MM.1S (cell line): ENCODE measurements at regions not wholly inside any gene's neighbourhood (a gene's known extent, or its start where the extent isn't known, plus 50 kb on each side); places are given as distances from the start of the nearest gene placed in this dataset.

Experiments used
- DNase-seq: peaks from one replicate; pipeline ENCODE4 v3.0.0-alpha.2; 2015
- H2AFZ ChIP-seq: fragments of 300-600 bp; sonication (generic); 2 replicates; pipeline ENCODE4 v1.6.0; 2016; ENCODE audit warnings: antibody characterized with exemption, low read length
- H3F3A ChIP-seq: fragments of 300-600 bp; sonication (generic); 2 replicates; pipeline ENCODE4 v1.6.1; 2016; ENCODE audit warnings: mild to moderate bottlenecking, antibody characterized with exemption, low read length, moderate library complexity, mixed read lengths; ENCODE audit not compliant: insufficient read depth
- H3K27ac ChIP-seq: fragments of 300-600 bp; sonication (generic); 2 replicates; pipeline ENCODE4 v1.5.1; 2016; ENCODE audit warnings: mild to moderate bottlenecking, low read length
- H3K27me3 ChIP-seq: fragments of 300-600 bp; sonication (generic); replicated peaks from 2 replicates; pipeline ENCODE4 v1.6.0; 2016; ENCODE audit warnings: low read length; ENCODE audit not compliant: insufficient read depth
- H3K36me3 ChIP-seq: fragments of 300-600 bp; sonication (generic); replicated peaks from 2 replicates; pipeline ENCODE4 v1.6.1; 2016; ENCODE audit warnings: mild to moderate bottlenecking, low read length, mixed read lengths; ENCODE audit not compliant: insufficient read depth
- H3K4me1 ChIP-seq: fragments of 300-600 bp; sonication (generic); 2 replicates; pipeline ENCODE4 v1.6.1; 2016; ENCODE audit warnings: low read length, mixed read lengths
- H3K4me2 ChIP-seq: fragments of 300-600 bp; sonication (generic); 2 replicates; pipeline ENCODE4 v1.6.0; 2016; ENCODE audit warnings: low read depth, low read length
- H3K4me3 ChIP-seq: fragments of 300-600 bp; sonication (generic); 2 replicates; pipeline ENCODE4 v1.5.1; 2016; ENCODE audit warnings: low read length, mixed read lengths
- H3K79me2 ChIP-seq: fragments of 300-600 bp; sonication (generic); 2 replicates; pipeline ENCODE4 v1.6.1; 2016; ENCODE audit warnings: mixed run types, low read length, mixed read lengths
- H3K9ac ChIP-seq: fragments of 300-600 bp; sonication (generic); 2 replicates; pipeline ENCODE4 v1.6.1; 2016; ENCODE audit warnings: low read length, mixed read lengths
- H3K9me2 ChIP-seq: fragments of 300-600 bp; sonication (generic); replicated peaks from 2 replicates; pipeline ENCODE4 v1.6.1; 2016; ENCODE audit warnings: mild to moderate bottlenecking, low read length, mixed read lengths; ENCODE audit not compliant: insufficient read depth
- H3K9me3 ChIP-seq: fragments of 300-600 bp; sonication (generic); replicated peaks from 2 replicates; pipeline ENCODE4 v1.6.1; 2016; ENCODE audit warnings: mild to moderate bottlenecking, low read length, mixed read lengths; ENCODE audit not compliant: insufficient read depth
- H4K20me1 ChIP-seq: fragments of 300-600 bp; sonication (generic); 2 replicates; pipeline ENCODE4 v1.6.1; 2016; ENCODE audit warnings: mild to moderate bottlenecking, low read length, moderate library complexity, mixed read lengths; ENCODE audit not compliant: insufficient read depth
- EZH2 ChIP-seq: fragments of 300-600 bp; sonication (generic); optimal IDR thresholded peaks from 2 replicates; pipeline ENCODE3; 2017; ENCODE audit warnings: low read depth, mild to moderate bottlenecking, antibody characterized with exemption, low read length, mixed read lengths
- EZH2phosphoT487 ChIP-seq: fragments of 300-600 bp; sonication (generic); IDR thresholded peaks from 2 replicates; pipeline ENCODE4 v1.6.1; 2018; ENCODE audit warnings: antibody characterized with exemption, low read length
- TF ChIP-seq, protein P1 (sequence below): fragments of 300-600 bp; sonication (generic); IDR thresholded peaks from 2 replicates; pipeline ENCODE4 v1.5.1; 2016; ENCODE audit warnings: antibody characterized with exemption, low read length, mixed read lengths

DNA sequence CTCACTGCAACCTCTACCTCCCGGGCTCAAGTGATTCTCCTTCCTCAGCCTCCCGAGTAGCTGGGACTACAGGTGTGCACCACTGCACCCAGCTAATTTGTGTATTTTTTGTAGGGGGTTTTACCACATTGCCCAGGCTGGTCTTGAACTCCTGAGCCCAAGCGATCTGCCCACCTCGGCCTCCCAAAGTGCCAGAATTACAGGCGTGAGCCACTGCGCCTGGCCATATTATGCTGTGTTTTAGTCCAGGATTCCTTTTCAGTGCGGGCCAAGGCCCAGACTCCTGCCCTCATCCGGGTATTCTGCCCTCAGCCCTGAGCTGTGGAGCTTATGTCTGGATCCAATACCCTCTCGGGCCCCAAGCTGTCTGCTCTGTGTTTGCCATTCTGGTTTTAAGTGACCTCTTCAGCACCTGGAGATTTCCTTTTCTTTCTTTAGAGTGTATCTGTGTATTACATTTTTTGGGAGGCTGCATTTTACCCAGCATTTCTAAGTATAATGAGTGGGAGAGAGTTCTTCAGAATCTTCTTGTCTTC, 114.9 kb downstream of the BUB3 start:
- H3K9me3 ChIP-seq: no peaks in the 10 kb centered on the region
- no peaks in the 10 kb centered on the region for H3K36me3 ChIP-seq
- H3F3A ChIP-seq: no peaks in the 10 kb centered on the region
- H3K27ac ChIP-seq: no peak overlapping the region
- no peak overlapping the region for H3K9ac ChIP-seq
- H3K79me2 ChIP-seq: no peaks in the 10 kb centered on the region
- no peaks in the 10 kb centered on the region for H3K9me2 ChIP-seq
- no peak for DNase-seq
- no peaks in the 10 kb centered on the region for H3K27me3 ChIP-seq
- H4K20me1 ChIP-seq: no peaks in the 10 kb centered on the region
- H2AFZ ChIP-seq: no peak overlapping the region
- no peak overlapping the region for H3K4me3 ChIP-seq
- no peak overlapping the region for H3K4me2 ChIP-seq
- TF ChIP-seq EZH2phosphoT487: no peak
- TF ChIP-seq, protein P1, sequence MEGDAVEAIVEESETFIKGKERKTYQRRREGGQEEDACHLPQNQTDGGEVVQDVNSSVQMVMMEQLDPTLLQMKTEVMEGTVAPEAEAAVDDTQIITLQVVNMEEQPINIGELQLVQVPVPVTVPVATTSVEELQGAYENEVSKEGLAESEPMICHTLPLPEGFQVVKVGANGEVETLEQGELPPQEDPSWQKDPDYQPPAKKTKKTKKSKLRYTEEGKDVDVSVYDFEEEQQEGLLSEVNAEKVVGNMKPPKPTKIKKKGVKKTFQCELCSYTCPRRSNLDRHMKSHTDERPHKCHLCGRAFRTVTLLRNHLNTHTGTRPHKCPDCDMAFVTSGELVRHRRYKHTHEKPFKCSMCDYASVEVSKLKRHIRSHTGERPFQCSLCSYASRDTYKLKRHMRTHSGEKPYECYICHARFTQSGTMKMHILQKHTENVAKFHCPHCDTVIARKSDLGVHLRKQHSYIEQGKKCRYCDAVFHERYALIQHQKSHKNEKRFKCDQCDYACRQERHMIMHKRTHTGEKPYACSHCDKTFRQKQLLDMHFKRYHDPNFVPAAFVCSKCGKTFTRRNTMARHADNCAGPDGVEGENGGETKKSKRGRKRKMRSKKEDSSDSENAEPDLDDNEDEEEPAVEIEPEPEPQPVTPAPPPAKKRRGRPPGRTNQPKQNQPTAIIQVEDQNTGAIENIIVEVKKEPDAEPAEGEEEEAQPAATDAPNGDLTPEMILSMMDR: no peak
- no peak for TF ChIP-seq EZH2
- H3K4me1 ChIP-seq: no peaks in the 10 kb centered on the region

DNA sequence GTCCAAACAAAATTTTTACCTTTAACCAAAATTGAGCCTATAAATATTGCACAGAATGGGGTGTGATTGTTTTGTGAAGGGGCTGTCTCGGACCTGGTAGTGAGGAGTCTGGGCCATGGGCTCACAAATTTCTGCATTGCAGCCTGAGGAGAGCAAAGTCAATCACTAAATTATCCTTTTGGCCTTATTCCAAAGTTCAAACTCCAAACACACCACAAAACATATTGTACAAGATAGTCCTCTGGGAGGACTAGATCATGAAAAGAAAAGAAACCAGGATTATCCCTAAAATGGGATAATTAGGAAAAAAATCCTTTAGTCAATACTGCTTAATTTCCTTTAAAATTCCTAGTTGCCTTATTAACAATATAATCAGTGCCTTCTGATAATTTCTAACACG, 115.5 kb downstream of the BUB3 start:
- TF ChIP-seq EZH2 (no peak), EZH2phosphoT487 (no peak)
- TF ChIP-seq, protein P1: no peak
- Histone ChIP-seq H3K9me3 (no peaks in the 10 kb centered on the region), H3K27ac (no peak overlapping the region), H3K9ac (no peak overlapping the region), H4K20me1 (no peaks in the 10 kb centered on the region), H3K27me3 (no peaks in the 10 kb centered on the region), H3K9me2 (no peaks in the 10 kb centered on the region), H3K36me3 (no peaks in the 10 kb centered on the region), H2AFZ (no peak overlapping the region), H3F3A (no peaks in the 10 kb centered on the region), H3K4me3 (no peak overlapping the region), H3K4me2 (no peak overlapping the region), H3K4me1 (no peaks in the 10 kb centered on the region), H3K79me2 (no peaks in the 10 kb centered on the region)
- DNase-seq: no peak

DNA sequence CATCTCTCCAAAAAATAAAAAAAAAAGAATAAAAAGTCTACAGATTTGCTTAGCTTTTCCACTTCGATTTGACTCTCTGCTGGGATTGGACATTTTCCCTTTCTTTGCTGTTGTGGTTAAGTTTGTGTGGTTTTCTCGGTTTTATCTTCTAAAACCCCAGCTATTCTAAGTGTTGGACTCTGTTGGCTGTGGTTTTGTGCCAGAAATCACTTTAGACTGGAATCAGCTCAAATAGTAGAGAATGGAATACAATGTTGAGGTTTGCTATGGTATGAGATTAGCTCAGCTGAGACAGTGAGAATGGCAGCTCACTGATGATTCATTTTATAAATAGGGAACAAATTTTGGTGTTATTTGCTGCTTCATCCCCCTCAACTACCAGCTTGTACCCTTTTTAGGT, 116.0 kb downstream of the BUB3 start:
- Histone ChIP-seq H3K27ac (no peak overlapping the region), H3K9me2 (no peaks in the 10 kb centered on the region), H3K27me3 (no peaks in the 10 kb centered on the region), H2AFZ (no peak overlapping the region), H3K9ac (no peak overlapping the region), H3K4me2 (no peak overlapping the region), H3K36me3 (no peaks in the 10 kb centered on the region), H3K4me3 (no peak overlapping the region), H3K79me2 (no peaks in the 10 kb centered on the region), H3K9me3 (no peaks in the 10 kb centered on the region), H4K20me1 (no peaks in the 10 kb centered on the region), H3K4me1 (no peaks in the 10 kb centered on the region), H3F3A (no peaks in the 10 kb centered on the region)
- no peak for DNase-seq
- TF ChIP-seq EZH2phosphoT487 (no peak), EZH2 (no peak)
- TF ChIP-seq, protein P1: no peak

DNA sequence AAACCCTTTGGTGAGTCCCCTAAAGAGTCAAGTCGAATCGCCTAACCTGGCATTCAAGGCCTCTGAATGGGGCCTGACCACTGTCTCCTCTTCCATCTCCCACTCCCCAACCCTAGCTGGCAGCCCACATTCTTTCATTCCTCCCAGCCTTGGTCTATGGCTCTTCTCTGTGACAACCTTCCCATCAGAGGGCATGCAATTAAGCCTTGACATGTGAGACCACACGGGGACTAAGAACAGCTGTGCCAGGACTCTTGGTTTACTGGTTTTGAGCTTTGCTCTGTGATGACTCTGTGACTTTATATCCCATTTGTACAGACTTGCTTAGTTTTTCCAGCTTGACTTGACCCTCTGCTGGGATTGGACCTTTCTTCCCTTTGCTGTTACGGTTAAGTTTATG, 116.6 kb downstream of the BUB3 start:
- Histone ChIP-seq H3K27ac (no peak overlapping the region), H3K27me3 (no peaks in the 10 kb centered on the region), H3K4me2 (no peak overlapping the region), H3K4me1 (no peaks in the 10 kb centered on the region), H4K20me1 (no peaks in the 10 kb centered on the region), H3F3A (no peaks in the 10 kb centered on the region), H3K36me3 (no peaks in the 10 kb centered on the region), H3K79me2 (no peaks in the 10 kb centered on the region), H3K4me3 (no peak overlapping the region), H3K9me2 (no peaks in the 10 kb centered on the region), H2AFZ (no peak overlapping the region), H3K9me3 (no peaks in the 10 kb centered on the region), H3K9ac (no peak overlapping the region)
- TF ChIP-seq EZH2 (no peak), EZH2phosphoT487 (no peak)
- TF ChIP-seq, protein P1: no peak
- no peak for DNase-seq
